Ramos (cell line): ENCODE measurements at regions not wholly inside any gene's neighbourhood (a gene's known extent, or its start where the extent isn't known, plus 50 kb on each side); places are given as distances from the start of the nearest gene placed in this dataset.

ENCODE experiments used
- in situ Hi-C: fragments of 300-500 bp; cut with MboI; formaldehyde crosslinking; loops from one replicate; pipeline ENCODE4 v1.14.3; 2022; ENCODE audit warnings: low sequenced_read_pairs; ENCODE audit not compliant: unreplicated experiment

- in situ Hi-C loops = no loop called here
Observed at GRCh38 chr7:18395868-18396267, 99.7 kb upstream of the HDAC9 start.

- in situ Hi-C loops = no loop called here
Observed at GRCh38 chr7:18396953-18397352, 98.6 kb upstream of the HDAC9 start.

- in situ Hi-C loops = no loop called here
Observed at GRCh38 chr7:18399436-18400235, 95.9 kb upstream of the HDAC9 start.

GRCh38 chr7:18400275-18400674, 95.3 kb upstream of the HDAC9 start:
- in situ Hi-C loops = no loop called here

GRCh38 chr7:18400726-18401125, 94.8 kb upstream of the HDAC9 start:
- in situ Hi-C loops = no loop called here

GRCh38 chr7:18401757-18402156, 93.8 kb upstream of the HDAC9 start:
- in situ Hi-C loops = no loop called here

- in situ Hi-C loops = no loop called here
Observed at GRCh38 chr7:18402488-18403183, 92.9 kb upstream of the HDAC9 start.

- in situ Hi-C loops = no loop called here
Observed at GRCh38 chr7:18405726-18406125, 89.8 kb upstream of the HDAC9 start.

- in situ Hi-C loops = no loop called here
Observed at GRCh38 chr7:18407385-18407784, 88.2 kb upstream of the HDAC9 start.

GRCh38 chr7:18408461-18408860, 87.1 kb upstream of the HDAC9 start:
- in situ Hi-C loops = no loop called here

- in situ Hi-C loops = no loop called here
Observed at GRCh38 chr7:18408868-18409267, 86.7 kb upstream of the HDAC9 start.

- in situ Hi-C loops = no loop called here
Observed at GRCh38 chr7:18413447-18413846, 82.1 kb upstream of the HDAC9 start.

GRCh38 chr7:18414885-18415284, 80.7 kb upstream of the HDAC9 start:
- in situ Hi-C loops = no loop called here

GRCh38 chr7:18416988-18417387, 78.6 kb upstream of the HDAC9 start:
- in situ Hi-C loops = no loop called here

- in situ Hi-C loops = no loop called here
Observed at GRCh38 chr7:18419456-18419855, 76.1 kb upstream of the HDAC9 start.

GRCh38 chr7:18420108-18420507, 75.4 kb upstream of the HDAC9 start:
- in situ Hi-C loops = no loop called here

GRCh38 chr7:18420748-18421147, 74.8 kb upstream of the HDAC9 start:
- in situ Hi-C loops = no loop called here

GRCh38 chr7:18421297-18422002, 74.1 kb upstream of the HDAC9 start:
- in situ Hi-C loops = no loop called here

- in situ Hi-C loops = no loop called here
Observed at GRCh38 chr7:18425227-18425626, 70.3 kb upstream of the HDAC9 start.

- in situ Hi-C loops = no loop called here
Observed at GRCh38 chr7:18425838-18426445, 69.6 kb upstream of the HDAC9 start.
